GM23338 (cell line): ENCODE measurements at regions not wholly inside any gene's neighbourhood (a gene's known extent, or its start where the extent isn't known, plus 50 kb on each side); places are given as distances from the start of the nearest gene placed in this dataset.

ENCODE experiments used
- ATAC-seq: fragments of 200-7000 bp; cut with Tn5 transposase; 3 replicates; pipeline ENCODE4 v1.9.1; 2020
- DNase-seq: peaks from one replicate; pipeline ENCODE4 v3.0.0-alpha.2; 2015; ENCODE audit warnings: low spot score
- H2AFZ ChIP-seq: fragments of 200-600 bp; sonication (generic); 2 replicates; pipeline ENCODE4 v1.8.0; 2016; ENCODE audit warnings: antibody characterized with exemption, mild to moderate bottlenecking, moderate library complexity
- H3F3A ChIP-seq: fragments of 200-600 bp; sonication (generic); replicated peaks from 2 replicates; pipeline ENCODE4 v1.8.0; 2017; ENCODE audit warnings: antibody characterized with exemption, mixed run types, low read depth
- H3K27ac ChIP-seq: fragments of 200-600 bp; sonication (generic); 2 replicates; pipeline ENCODE4 v1.6.1; 2016; ENCODE audit warnings: low read depth
- H3K27me3 ChIP-seq: fragments of 200-600 bp; sonication (generic); 2 replicates; pipeline ENCODE4 v1.8.0; 2016; ENCODE audit warnings: mild to moderate bottlenecking, mixed run types, moderate library complexity; ENCODE audit not compliant: insufficient read depth
- H3K36me3 ChIP-seq: fragments of 200-600 bp; sonication (generic); 2 replicates; pipeline ENCODE4 v1.8.0; 2016; ENCODE audit warnings: mild to moderate bottlenecking; ENCODE audit not compliant: insufficient read depth
- H3K4me1 ChIP-seq: fragments of 200-600 bp; sonication (generic); 2 replicates; pipeline ENCODE4 v1.8.0; 2016; ENCODE audit warnings: mild to moderate bottlenecking, moderate library complexity; ENCODE audit not compliant: insufficient read depth
- H3K4me2 ChIP-seq: fragments of 200-600 bp; sonication (generic); 2 replicates; pipeline ENCODE4 v1.7.1; 2017; ENCODE audit warnings: mixed run types
- H3K4me3 ChIP-seq: fragments of 200-600 bp; sonication (generic); 2 replicates; pipeline ENCODE4 v1.6.1; 2016; ENCODE audit warnings: mixed run types
- H3K79me2 ChIP-seq: fragments of 200-600 bp; sonication (generic); replicated peaks from 2 replicates; pipeline ENCODE4 v1.8.0; 2017; ENCODE audit warnings: mild to moderate bottlenecking; ENCODE audit not compliant: insufficient read depth
- H3K9me2 ChIP-seq: fragments of 200-600 bp; sonication (generic); 2 replicates; pipeline ENCODE4 v1.8.0; 2017; ENCODE audit not compliant: insufficient read depth
- H4K20me1 ChIP-seq: fragments of 200-600 bp; sonication (generic); replicated peaks from 2 replicates; pipeline ENCODE4 v1.8.0; 2017; ENCODE audit warnings: mild to moderate bottlenecking; ENCODE audit not compliant: insufficient read depth
- H3K27ac Mint-ChIP-seq: 2 replicates; pipeline ENCODE4 v1.8.0; 2020; ENCODE audit warnings: inconsistent platforms, mild to moderate bottlenecking, moderate library complexity, mixed read lengths
- H3K27me3 Mint-ChIP-seq: 3 replicates; pipeline ENCODE4 v1.8.0; 2022; ENCODE audit warnings: low read depth, mild to moderate bottlenecking, moderate library complexity, mixed read lengths, inconsistent platforms; ENCODE audit not compliant: insufficient read depth, poor library complexity
- H3K36me3 Mint-ChIP-seq: 3 replicates; pipeline ENCODE4 v1.8.0; 2021; ENCODE audit warnings: low read depth, mild to moderate bottlenecking, inconsistent platforms, moderate library complexity, mixed read lengths
- H3K4me1 Mint-ChIP-seq: 3 replicates; pipeline ENCODE4 v1.8.0; 2020; ENCODE audit warnings: mild to moderate bottlenecking, inconsistent platforms, mixed read lengths
- H3K4me3 Mint-ChIP-seq: 3 replicates; pipeline ENCODE4 v1.8.0; 2021; ENCODE audit warnings: moderate library complexity, mild to moderate bottlenecking, inconsistent platforms, mixed read lengths
- H3K9me3 Mint-ChIP-seq: 3 replicates; pipeline ENCODE4 v1.8.0; 2020; ENCODE audit warnings: moderate library complexity, mild to moderate bottlenecking, inconsistent platforms, mixed read lengths
- CREB1 ChIP-seq: fragments of 250-450 bp; sonication (Bioruptor Pico); IDR thresholded peaks from 2 replicates; pipeline ENCODE4 v1.5.0; 2020; ENCODE audit warnings: low read depth, mild to moderate bottlenecking, moderate library complexity
- EZH2 ChIP-seq: fragments of 200-600 bp; sonication (generic); IDR thresholded peaks from one replicate; pipeline ENCODE4 v1.8.0; 2017; ENCODE audit warnings: antibody characterized with exemption, mild to moderate bottlenecking, low read depth; ENCODE audit not compliant: unreplicated experiment
- EZH2phosphoT487 ChIP-seq: fragments of 200-600 bp; sonication (generic); IDR thresholded peaks from one replicate; pipeline ENCODE4 v1.8.1; 2018; ENCODE audit warnings: antibody characterized with exemption; ENCODE audit not compliant: unreplicated experiment
- JUNB ChIP-seq: IDR thresholded peaks from one replicate; pipeline ENCODE4 v1.6.1; 2016; ENCODE audit warnings: antibody characterized with exemption; ENCODE audit not compliant: unreplicated experiment
- NANOG ChIP-seq: IDR thresholded peaks from 2 replicates; pipeline ENCODE4 v1.6.1; 2016; ENCODE audit warnings: antibody characterized with exemption, borderline replicate concordance
- POLR2AphosphoS5 ChIP-seq: IDR thresholded peaks from 2 replicates; pipeline ENCODE4 v1.6.1; 2016; ENCODE audit warnings: antibody characterized with exemption, low read depth
- STAT1 ChIP-seq: IDR thresholded peaks from one replicate; pipeline ENCODE4 v1.6.1; 2016; ENCODE audit warnings: antibody characterized with exemption; ENCODE audit not compliant: unreplicated experiment
- ZNF114 ChIP-seq: fragments of 250-450 bp; sonication (Bioruptor Pico); IDR thresholded peaks from 2 replicates; pipeline ENCODE4 v1.5.0; 2020; ENCODE audit warnings: mild to moderate bottlenecking, moderate library complexity
- ZNF331 ChIP-seq: fragments of 250-450 bp; sonication (Bioruptor Pico); IDR thresholded peaks from 2 replicates; pipeline ENCODE4 v1.5.0; 2020; ENCODE audit warnings: low read depth, mild to moderate bottlenecking, moderate library complexity
- TF ChIP-seq, protein P1 (sequence below): fragments of 250-450 bp; sonication (Bioruptor Pico); IDR thresholded peaks from 2 replicates; pipeline ENCODE4 v1.5.0; 2020; ENCODE audit warnings: mild to moderate bottlenecking, moderate library complexity
- TF ChIP-seq, protein P2 (sequence below): IDR thresholded peaks from 2 replicates; pipeline ENCODE4 v1.6.1; 2016; ENCODE audit warnings: antibody characterized with exemption
- TF ChIP-seq, protein P3 (sequence below), 2 experiments: fragments of 200-600 bp in 1 of 2; sonication (generic) in 1 of 2; conservative IDR thresholded peaks; 2 replicates each; pipeline versions ENCODE4 v1.5.1 to v1.6.1; 2016 to 2017; ENCODE audit warnings: antibody characterized with exemption in 2 of 2, low read depth in 2 of 2, mild to moderate bottlenecking in 2 of 2, moderate library complexity in 1 of 2
- TF ChIP-seq, protein P4 (sequence below): IDR thresholded peaks from one replicate; pipeline ENCODE4 v1.6.1; 2018; ENCODE audit warnings: antibody characterized with exemption; ENCODE audit not compliant: unreplicated experiment

GRCh38 chr11:38156495-38157146 is 1558.6 kb upstream of the RAG2 start:
- Mint-ChIP-seq H3K36me3 (no peaks in the 10 kb centered on the region), H3K27me3 (no peaks in the 10 kb centered on the region), H3K27ac (no peak overlapping the region), H3K4me3 (no peak overlapping the region), H3K9me3 (no peaks in the 10 kb centered on the region; the same call in 2 of the 3 replicates), H3K4me1 (peaks cover 24% of the 10 kb centered on the region)
- no peak for DNase-seq
- Histone ChIP-seq H3K79me2 (no peaks in the 10 kb centered on the region), H3K4me3 (no peak overlapping the region), H2AFZ (no peak overlapping the region), H3K27me3 (no peaks in the 10 kb centered on the region), H3F3A (no peaks in the 10 kb centered on the region), H4K20me1 (no peaks in the 10 kb centered on the region), H3K9me2 (no peaks in the 10 kb centered on the region), H3K4me2 (no peak overlapping the region), H3K36me3 (no peaks in the 10 kb centered on the region; the same call in 1 of the 2 replicates), H3K4me1 (peaks cover 9% of the 10 kb centered on the region), H3K27ac (no peak overlapping the region)
- no peak for ATAC-seq
- TF ChIP-seq CREB1 (no peak), JUNB (no peak), EZH2phosphoT487 (no peak), EZH2 (no peak), STAT1 (no peak), ZNF114 (no peak), NANOG (no peak), ZNF331 (CRISPR knock-in tag) (no peak), POLR2AphosphoS5 (no peak)
- TF ChIP-seq, protein P1, sequence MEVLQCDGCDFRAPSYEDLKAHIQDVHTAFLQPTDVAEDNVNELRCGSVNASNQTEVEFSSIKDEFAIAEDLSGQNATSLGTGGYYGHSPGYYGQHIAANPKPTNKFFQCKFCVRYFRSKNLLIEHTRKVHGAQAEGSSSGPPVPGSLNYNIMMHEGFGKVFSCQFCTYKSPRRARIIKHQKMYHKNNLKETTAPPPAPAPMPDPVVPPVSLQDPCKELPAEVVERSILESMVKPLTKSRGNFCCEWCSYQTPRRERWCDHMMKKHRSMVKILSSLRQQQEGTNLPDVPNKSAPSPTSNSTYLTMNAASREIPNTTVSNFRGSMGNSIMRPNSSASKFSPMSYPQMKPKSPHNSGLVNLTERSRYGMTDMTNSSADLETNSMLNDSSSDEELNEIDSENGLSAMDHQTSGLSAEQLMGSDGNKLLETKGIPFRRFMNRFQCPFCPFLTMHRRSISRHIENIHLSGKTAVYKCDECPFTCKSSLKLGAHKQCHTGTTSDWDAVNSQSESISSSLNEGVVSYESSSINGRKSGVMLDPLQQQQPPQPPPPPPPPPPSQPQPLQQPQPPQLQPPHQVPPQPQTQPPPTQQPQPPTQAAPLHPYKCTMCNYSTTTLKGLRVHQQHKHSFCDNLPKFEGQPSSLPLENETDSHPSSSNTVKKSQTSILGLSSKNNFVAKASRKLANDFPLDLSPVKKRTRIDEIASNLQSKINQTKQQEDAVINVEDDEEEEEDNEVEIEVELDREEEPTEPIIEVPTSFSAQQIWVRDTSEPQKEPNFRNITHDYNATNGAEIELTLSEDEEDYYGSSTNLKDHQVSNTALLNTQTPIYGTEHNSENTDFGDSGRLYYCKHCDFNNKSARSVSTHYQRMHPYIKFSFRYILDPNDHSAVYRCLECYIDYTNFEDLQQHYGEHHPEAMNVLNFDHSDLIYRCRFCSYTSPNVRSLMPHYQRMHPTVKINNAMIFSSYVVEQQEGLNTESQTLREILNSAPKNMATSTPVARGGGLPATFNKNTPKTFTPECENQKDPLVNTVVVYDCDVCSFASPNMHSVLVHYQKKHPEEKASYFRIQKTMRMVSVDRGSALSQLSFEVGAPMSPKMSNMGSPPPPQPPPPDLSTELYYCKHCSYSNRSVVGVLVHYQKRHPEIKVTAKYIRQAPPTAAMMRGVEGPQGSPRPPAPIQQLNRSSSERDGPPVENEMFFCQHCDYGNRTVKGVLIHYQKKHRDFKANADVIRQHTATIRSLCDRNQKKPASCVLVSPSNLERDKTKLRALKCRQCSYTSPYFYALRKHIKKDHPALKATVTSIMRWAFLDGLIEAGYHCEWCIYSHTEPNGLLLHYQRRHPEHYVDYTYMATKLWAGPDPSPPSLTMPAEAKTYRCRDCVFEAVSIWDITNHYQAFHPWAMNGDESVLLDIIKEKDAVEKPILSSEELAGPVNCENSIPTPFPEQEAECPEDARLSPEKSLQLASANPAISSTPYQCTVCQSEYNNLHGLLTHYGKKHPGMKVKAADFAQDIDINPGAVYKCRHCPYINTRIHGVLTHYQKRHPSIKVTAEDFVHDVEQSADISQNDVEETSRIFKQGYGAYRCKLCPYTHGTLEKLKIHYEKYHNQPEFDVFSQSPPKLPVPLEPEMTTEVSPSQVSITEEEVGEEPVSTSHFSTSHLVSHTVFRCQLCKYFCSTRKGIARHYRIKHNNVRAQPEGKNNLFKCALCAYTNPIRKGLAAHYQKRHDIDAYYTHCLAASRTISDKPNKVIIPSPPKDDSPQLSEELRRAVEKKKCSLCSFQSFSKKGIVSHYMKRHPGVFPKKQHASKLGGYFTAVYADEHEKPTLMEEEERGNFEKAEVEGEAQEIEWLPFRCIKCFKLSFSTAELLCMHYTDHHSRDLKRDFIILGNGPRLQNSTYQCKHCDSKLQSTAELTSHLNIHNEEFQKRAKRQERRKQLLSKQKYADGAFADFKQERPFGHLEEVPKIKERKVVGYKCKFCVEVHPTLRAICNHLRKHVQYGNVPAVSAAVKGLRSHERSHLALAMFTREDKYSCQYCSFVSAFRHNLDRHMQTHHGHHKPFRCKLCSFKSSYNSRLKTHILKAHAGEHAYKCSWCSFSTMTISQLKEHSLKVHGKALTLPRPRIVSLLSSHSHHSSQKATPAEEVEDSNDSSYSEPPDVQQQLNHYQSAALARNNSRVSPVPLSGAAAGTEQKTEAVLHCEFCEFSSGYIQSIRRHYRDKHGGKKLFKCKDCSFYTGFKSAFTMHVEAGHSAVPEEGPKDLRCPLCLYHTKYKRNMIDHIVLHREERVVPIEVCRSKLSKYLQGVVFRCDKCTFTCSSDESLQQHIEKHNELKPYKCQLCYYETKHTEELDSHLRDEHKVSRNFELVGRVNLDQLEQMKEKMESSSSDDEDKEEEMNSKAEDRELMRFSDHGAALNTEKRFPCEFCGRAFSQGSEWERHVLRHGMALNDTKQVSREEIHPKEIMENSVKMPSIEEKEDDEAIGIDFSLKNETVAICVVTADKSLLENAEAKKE (CRISPR knock-in tag), result no peak
- TF ChIP-seq, protein P2, sequence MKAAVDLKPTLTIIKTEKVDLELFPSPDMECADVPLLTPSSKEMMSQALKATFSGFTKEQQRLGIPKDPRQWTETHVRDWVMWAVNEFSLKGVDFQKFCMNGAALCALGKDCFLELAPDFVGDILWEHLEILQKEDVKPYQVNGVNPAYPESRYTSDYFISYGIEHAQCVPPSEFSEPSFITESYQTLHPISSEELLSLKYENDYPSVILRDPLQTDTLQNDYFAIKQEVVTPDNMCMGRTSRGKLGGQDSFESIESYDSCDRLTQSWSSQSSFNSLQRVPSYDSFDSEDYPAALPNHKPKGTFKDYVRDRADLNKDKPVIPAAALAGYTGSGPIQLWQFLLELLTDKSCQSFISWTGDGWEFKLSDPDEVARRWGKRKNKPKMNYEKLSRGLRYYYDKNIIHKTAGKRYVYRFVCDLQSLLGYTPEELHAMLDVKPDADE, result no peak
- TF ChIP-seq, protein P3, sequence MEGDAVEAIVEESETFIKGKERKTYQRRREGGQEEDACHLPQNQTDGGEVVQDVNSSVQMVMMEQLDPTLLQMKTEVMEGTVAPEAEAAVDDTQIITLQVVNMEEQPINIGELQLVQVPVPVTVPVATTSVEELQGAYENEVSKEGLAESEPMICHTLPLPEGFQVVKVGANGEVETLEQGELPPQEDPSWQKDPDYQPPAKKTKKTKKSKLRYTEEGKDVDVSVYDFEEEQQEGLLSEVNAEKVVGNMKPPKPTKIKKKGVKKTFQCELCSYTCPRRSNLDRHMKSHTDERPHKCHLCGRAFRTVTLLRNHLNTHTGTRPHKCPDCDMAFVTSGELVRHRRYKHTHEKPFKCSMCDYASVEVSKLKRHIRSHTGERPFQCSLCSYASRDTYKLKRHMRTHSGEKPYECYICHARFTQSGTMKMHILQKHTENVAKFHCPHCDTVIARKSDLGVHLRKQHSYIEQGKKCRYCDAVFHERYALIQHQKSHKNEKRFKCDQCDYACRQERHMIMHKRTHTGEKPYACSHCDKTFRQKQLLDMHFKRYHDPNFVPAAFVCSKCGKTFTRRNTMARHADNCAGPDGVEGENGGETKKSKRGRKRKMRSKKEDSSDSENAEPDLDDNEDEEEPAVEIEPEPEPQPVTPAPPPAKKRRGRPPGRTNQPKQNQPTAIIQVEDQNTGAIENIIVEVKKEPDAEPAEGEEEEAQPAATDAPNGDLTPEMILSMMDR (conservative IDR thresholded peaks at IDR 0.05; ENCODE audit: low read depth in 2 of 2), result no peak
- TF ChIP-seq, protein P4, sequence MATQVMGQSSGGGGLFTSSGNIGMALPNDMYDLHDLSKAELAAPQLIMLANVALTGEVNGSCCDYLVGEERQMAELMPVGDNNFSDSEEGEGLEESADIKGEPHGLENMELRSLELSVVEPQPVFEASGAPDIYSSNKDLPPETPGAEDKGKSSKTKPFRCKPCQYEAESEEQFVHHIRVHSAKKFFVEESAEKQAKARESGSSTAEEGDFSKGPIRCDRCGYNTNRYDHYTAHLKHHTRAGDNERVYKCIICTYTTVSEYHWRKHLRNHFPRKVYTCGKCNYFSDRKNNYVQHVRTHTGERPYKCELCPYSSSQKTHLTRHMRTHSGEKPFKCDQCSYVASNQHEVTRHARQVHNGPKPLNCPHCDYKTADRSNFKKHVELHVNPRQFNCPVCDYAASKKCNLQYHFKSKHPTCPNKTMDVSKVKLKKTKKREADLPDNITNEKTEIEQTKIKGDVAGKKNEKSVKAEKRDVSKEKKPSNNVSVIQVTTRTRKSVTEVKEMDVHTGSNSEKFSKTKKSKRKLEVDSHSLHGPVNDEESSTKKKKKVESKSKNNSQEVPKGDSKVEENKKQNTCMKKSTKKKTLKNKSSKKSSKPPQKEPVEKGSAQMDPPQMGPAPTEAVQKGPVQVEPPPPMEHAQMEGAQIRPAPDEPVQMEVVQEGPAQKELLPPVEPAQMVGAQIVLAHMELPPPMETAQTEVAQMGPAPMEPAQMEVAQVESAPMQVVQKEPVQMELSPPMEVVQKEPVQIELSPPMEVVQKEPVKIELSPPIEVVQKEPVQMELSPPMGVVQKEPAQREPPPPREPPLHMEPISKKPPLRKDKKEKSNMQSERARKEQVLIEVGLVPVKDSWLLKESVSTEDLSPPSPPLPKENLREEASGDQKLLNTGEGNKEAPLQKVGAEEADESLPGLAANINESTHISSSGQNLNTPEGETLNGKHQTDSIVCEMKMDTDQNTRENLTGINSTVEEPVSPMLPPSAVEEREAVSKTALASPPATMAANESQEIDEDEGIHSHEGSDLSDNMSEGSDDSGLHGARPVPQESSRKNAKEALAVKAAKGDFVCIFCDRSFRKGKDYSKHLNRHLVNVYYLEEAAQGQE, result no peak
